Cardiac muscle cell (in vitro differentiated cells and primary cell): ENCODE measurements at regions not wholly inside any gene's neighbourhood (a gene's known extent, or its start where the extent isn't known, plus 50 kb on each side); places are given as distances from the start of the nearest gene placed in this dataset.
A peak's percentile ranks its signal among the peaks of the same experiment; 100 is the strongest.

Experiments used
- DNase-seq, 2 donors: peaks; one replicate each; pipeline versions ENCODE4 v3.0.0 to v3.0.0-alpha.2; 2010 to 2017; ENCODE audit warnings: low read depth in 1 of 2, low spot score in 1 of 2
- H3K27ac ChIP-seq: fragments of 200-600 bp; sonication (generic); 2 replicates; pipeline ENCODE4 v1.5.1; 2016
- H3K27me3 ChIP-seq: fragments of 200-600 bp; sonication (generic); 2 replicates; pipeline ENCODE4 v1.6.0; 2016; ENCODE audit warnings: control low read depth
- H3K36me3 ChIP-seq: fragments of 200-600 bp; sonication (generic); 2 replicates; pipeline ENCODE4 v1.5.1; 2016; ENCODE audit warnings: control low read depth
- H3K4me1 ChIP-seq: fragments of 200-600 bp; sonication (generic); 2 replicates; pipeline ENCODE4 v1.8.1; 2017; ENCODE audit warnings: low read depth, mild to moderate bottlenecking, mixed run types
- H3K4me3 ChIP-seq: fragments of 200-600 bp; sonication (generic); 2 replicates; pipeline ENCODE4 v1.5.1; 2016; ENCODE audit warnings: mild to moderate bottlenecking
- H3K9me3 ChIP-seq: fragments of 200-600 bp; sonication (generic); 2 replicates; pipeline ENCODE4 v1.5.1; 2017; ENCODE audit warnings: low read depth, mild to moderate bottlenecking, control low read depth
- CTCF ChIP-seq: IDR thresholded peaks from 2 replicates; pipeline ENCODE4 v1.5.1; 2012; ENCODE audit warnings: low read depth, mild to moderate bottlenecking, low read length

GRCh38 chr9:118156846-118157245, 452.6 kb downstream of the TLR4 start:
- no peaks in the 10 kb centered on the region for H3K36me3 ChIP-seq
- no peaks in the 10 kb centered on the region for H3K9me3 ChIP-seq
- H3K27me3 ChIP-seq, result no peaks in the 10 kb centered on the region
- H3K4me3 ChIP-seq, result no peak overlapping the region
- no peaks in the 10 kb centered on the region for H3K4me1 ChIP-seq
- H3K27ac ChIP-seq, result no peak overlapping the region
- no peak for TF ChIP-seq CTCF
- no peak for DNase-seq

- no peak for DNase-seq
- H3K9me3 ChIP-seq, result no peaks in the 10 kb centered on the region
- no peak overlapping the region for H3K27ac ChIP-seq
- no peaks in the 10 kb centered on the region for H3K4me1 ChIP-seq
- no peaks in the 10 kb centered on the region for H3K36me3 ChIP-seq
- no peak overlapping the region for H3K4me3 ChIP-seq
- no peak for TF ChIP-seq CTCF
- H3K27me3 ChIP-seq, result no peaks in the 10 kb centered on the region
These were observed 458.5 kb downstream of the TLR4 start for GRCh38 chr9:118162716-118163115.

- H3K9me3 ChIP-seq, result no peaks in the 10 kb centered on the region
- H3K27ac ChIP-seq, result no peak overlapping the region
- no peaks in the 10 kb centered on the region for H3K4me1 ChIP-seq
- H3K4me3 ChIP-seq, result no peak overlapping the region
- no peaks in the 10 kb centered on the region for H3K36me3 ChIP-seq
- DNase-seq, result no peak
- no peaks in the 10 kb centered on the region for H3K27me3 ChIP-seq
- no peak for TF ChIP-seq CTCF
These were observed 459.5 kb downstream of the TLR4 start for GRCh38 chr9:118163751-118164150.

- Histone ChIP-seq H3K36me3 (no peaks in the 10 kb centered on the region), H3K27ac (no peak overlapping the region), H3K4me3 (no peak overlapping the region), H3K9me3 (no peaks in the 10 kb centered on the region), H3K27me3 (no peaks in the 10 kb centered on the region), H3K4me1 (no peaks in the 10 kb centered on the region)
- no peak for TF ChIP-seq CTCF
- DNase-seq, result no peak
These were observed 461.2 kb downstream of the TLR4 start for GRCh38 chr9:118165451-118165850.

- H3K27me3 ChIP-seq, result no peaks in the 10 kb centered on the region
- H3K9me3 ChIP-seq, result no peaks in the 10 kb centered on the region
- peak; percentile 36 for TF ChIP-seq CTCF
These were observed 466.1 kb downstream of the TLR4 start for GRCh38 chr9:118170032-118170955.

More at GRCh38 chr9:118170032-118170955, 466.1 kb downstream of the TLR4 start:
- DNase-seq, result peak; percentile 31 to 66
- no peaks in the 10 kb centered on the region for H3K36me3 ChIP-seq
- H3K4me1 ChIP-seq, result no peaks in the 10 kb centered on the region
- no peak overlapping the region for H3K27ac ChIP-seq
- no peak overlapping the region for H3K4me3 ChIP-seq
